ENCODE measurements at regions not wholly inside any gene's neighbourhood (a gene's known extent, or its start where the extent isn't known, plus 50 kb on each side); places are given as distances from the start of the nearest gene placed in this dataset.
"Not testable (repeated sequence)": the region's sequence is repeated elsewhere in the genome, so short reads cannot be mapped to it uniquely, and the experiment has no call there.

GRCh38 chr11:81966340-81966739, 767.3 kb downstream of the FAM181B start:
- no peak for ATAC-seq
- Mint-ChIP-seq H3K4me1 (ENCODE audit: low read depth) (peaks cover 19% of the 10 kb centered on the region), H3K27me3 (no peaks in the 10 kb centered on the region), H3K9me3 (no peaks in the 10 kb centered on the region), H3K27ac (no peak overlapping the region), H3K4me3 (no peak overlapping the region), H3K36me3 (ENCODE audit: low read depth) (no peaks in the 10 kb centered on the region)
- ChIA-PET POLR2A (no interaction called here), CTCF (no interaction called here)
- no peak for DNase-seq
- TF ChIP-seq CTCF (IDR thresholded peaks at IDR 0.05), result no peak
- intact Hi-C loops (cut with micrococcal nuclease), result no loop called here

- intact Hi-C loops (cut with micrococcal nuclease), result loop anchor here (5.0 kb wide), 1 partner anchor 176 kb away; no protein-coding TSS in a partner anchor
- H3K36me3 Mint-ChIP-seq (ENCODE audit: low read depth), result no peaks in the 10 kb centered on the region
- no peak for DNase-seq
- H3K9me3 Mint-ChIP-seq, result no peaks in the 10 kb centered on the region
- ChIA-PET POLR2A (no interaction called here), CTCF (interaction anchor here (1.1 kb wide), 1 partner anchor 176 kb away, joined by 9 read pairs; no protein-coding TSS in a partner anchor)
- H3K27ac Mint-ChIP-seq, result peak overlapping the region; percentile 50
- TF ChIP-seq CTCF (IDR thresholded peaks at IDR 0.05), result peak; percentile 45
- peaks cover 23% of the 10 kb centered on the region for H3K4me1 Mint-ChIP-seq (ENCODE audit: low read depth)
- H3K27me3 Mint-ChIP-seq, result no peaks in the 10 kb centered on the region
- peak overlapping the region; percentile 44 for H3K4me3 Mint-ChIP-seq
- ATAC-seq, result peak; percentile 65
Observed at GRCh38 chr11:81963018-81963417, 770.6 kb downstream of the FAM181B start.

- POLR2A ChIA-PET, result no interaction called here
- H3K27ac Mint-ChIP-seq, result no peak overlapping the region
- intact Hi-C loops (cut with micrococcal nuclease), result loop anchor here (5.0 kb wide), 1 partner anchor 173 kb away; no protein-coding TSS in a partner anchor
- no peak overlapping the region for H3K4me3 Mint-ChIP-seq
- ATAC-seq (no peak), DNase-seq (no peak)
- peaks cover 23% of the 10 kb centered on the region for H3K4me1 Mint-ChIP-seq (ENCODE audit: low read depth)
- TF ChIP-seq CTCF (IDR thresholded peaks at IDR 0.05), result no peak
- no peaks in the 10 kb centered on the region for H3K27me3 Mint-ChIP-seq
- H3K36me3 Mint-ChIP-seq (ENCODE audit: low read depth), result no peaks in the 10 kb centered on the region
- H3K9me3 Mint-ChIP-seq, result peaks cover 7% of the 10 kb centered on the region
- CTCF ChIA-PET, result no interaction called here
Observed at GRCh38 chr11:81960443-81960842, 773.2 kb downstream of the FAM181B start.

- peaks cover 23% of the 10 kb centered on the region for H3K4me1 Mint-ChIP-seq (ENCODE audit: low read depth)
- intact Hi-C loops (cut with micrococcal nuclease), result no loop called here
- no peak for ATAC-seq
- peaks cover 7% of the 10 kb centered on the region for H3K9me3 Mint-ChIP-seq
- H3K36me3 Mint-ChIP-seq (ENCODE audit: low read depth), result peaks cover 2% of the 10 kb centered on the region
- H3K27me3 Mint-ChIP-seq, result no peaks in the 10 kb centered on the region
- ChIA-PET POLR2A (interaction anchor here (0.7 kb wide), 1 partner anchor 1372 kb away, joined by 3 read pairs; no protein-coding TSS in a partner anchor), CTCF (interaction anchor here (0.7 kb wide), 1 partner anchor 172 kb away, joined by 3 read pairs; no protein-coding TSS in a partner anchor)
- H3K4me3 Mint-ChIP-seq, result no peak overlapping the region
- TF ChIP-seq CTCF (IDR thresholded peaks at IDR 0.05), result no peak
- DNase-seq, result no peak
- H3K27ac Mint-ChIP-seq, result no peak overlapping the region
Observed at GRCh38 chr11:81959341-81959740, 774.3 kb downstream of the FAM181B start.

GRCh38 chr11:81954301-81954700, 779.4 kb downstream of the FAM181B start:
- H3K9me3 Mint-ChIP-seq; DNase-seq; H3K4me1 Mint-ChIP-seq (ENCODE audit: low read depth); POLR2A ChIA-PET; CTCF ChIA-PET; ATAC-seq; intact Hi-C loops (cut with micrococcal nuclease); H3K27ac Mint-ChIP-seq; H3K36me3 Mint-ChIP-seq (ENCODE audit: low read depth); H3K4me3 Mint-ChIP-seq; H3K27me3 Mint-ChIP-seq: not testable (repeated sequence)

GRCh38 chr11:81946831-81947230, 786.8 kb downstream of the FAM181B start:
- Mint-ChIP-seq H3K27ac (no peak overlapping the region), H3K27me3 (no peaks in the 10 kb centered on the region), H3K4me1 (ENCODE audit: low read depth) (peaks cover 2% of the 10 kb centered on the region), H3K4me3 (no peak overlapping the region), H3K9me3 (no peaks in the 10 kb centered on the region), H3K36me3 (ENCODE audit: low read depth) (no peaks in the 10 kb centered on the region)
- TF ChIP-seq CTCF (IDR thresholded peaks at IDR 0.05), result no peak
- intact Hi-C loops (cut with micrococcal nuclease), result no loop called here
- ChIA-PET CTCF (no interaction called here), POLR2A (no interaction called here)
- ATAC-seq, result no peak
- DNase-seq, result no peak
